Activated CD8-positive, alpha-beta memory T cell treated with anti-CD3 and anti-CD28 coated beads, Interleukin-2, amount 50 U/mL, for 4 hours (primary cell): ENCODE measurements at regions not wholly inside any gene's neighbourhood (a gene's known extent, or its start where the extent isn't known, plus 50 kb on each side); places are given as distances from the start of the nearest gene placed in this dataset.
"Not testable (repeated sequence)": the region's sequence is repeated elsewhere in the genome, so short reads cannot be mapped to it uniquely, and the experiment has no call there.

ENCODE experiments used
- DNase-seq: peaks from one replicate; pipeline ENCODE4 v3.0.0-alpha.2; 2020

DNA sequence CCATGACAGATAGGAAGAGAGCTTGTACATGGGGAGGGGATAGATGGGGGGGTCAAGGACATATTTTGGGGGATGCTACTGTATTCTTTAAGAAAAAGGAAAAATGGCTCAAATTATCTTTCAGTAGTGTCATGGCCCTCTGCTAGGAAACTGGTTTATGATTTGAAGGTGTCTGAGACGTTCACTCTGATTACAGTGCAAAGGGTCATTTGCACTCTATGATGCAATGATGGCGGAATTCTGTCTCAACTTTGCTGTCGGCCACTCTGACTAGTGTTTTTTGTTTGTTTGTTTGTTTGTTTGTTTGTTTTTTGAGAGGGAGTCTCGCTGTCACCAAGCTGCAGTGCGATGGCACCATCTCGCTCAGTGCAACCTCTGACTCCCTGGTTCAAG lies 180.0 kb downstream of the SOX4 start:
- no peak for DNase-seq

DNA sequence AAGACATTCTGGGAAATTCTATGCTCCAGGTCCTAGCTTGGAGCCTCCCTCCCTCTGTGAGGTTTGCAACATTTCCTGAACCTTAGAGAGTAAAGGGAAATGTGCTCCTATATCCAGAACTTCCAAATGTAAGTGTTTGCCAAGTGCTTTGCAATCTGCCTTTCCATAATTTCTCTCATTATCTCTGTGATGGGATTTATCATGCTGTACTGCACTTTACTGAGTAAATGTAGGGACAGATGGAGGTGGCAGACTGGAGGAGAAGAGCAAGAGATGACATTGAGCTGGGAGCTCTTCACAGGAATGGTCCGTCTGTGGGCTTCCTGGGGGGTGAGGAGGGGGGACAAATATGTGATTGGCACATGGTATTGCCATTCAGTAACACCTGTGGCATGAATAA lies 184.3 kb downstream of the SOX4 start:
- DNase-seq, result no peak

DNA sequence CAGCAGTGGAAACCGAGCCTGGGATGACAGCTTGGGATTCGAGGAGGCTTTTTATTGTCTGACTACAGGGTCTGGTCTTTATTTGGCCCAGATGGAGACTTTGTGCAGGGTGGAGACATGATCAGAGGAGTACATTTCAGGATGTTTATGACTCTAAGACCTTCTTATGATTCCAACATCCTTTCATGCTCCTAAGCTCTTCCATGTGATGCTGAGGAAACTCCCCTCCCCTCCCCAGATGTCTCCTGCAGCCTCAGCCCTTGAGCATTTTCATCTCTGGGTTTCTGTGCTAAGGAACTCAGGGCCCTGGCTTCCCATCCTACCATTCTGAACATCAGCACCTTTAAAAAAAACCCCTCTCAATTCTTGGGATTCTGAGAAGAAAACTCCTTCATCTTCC lies 186.6 kb downstream of the SOX4 start:
- no peak for DNase-seq

DNA sequence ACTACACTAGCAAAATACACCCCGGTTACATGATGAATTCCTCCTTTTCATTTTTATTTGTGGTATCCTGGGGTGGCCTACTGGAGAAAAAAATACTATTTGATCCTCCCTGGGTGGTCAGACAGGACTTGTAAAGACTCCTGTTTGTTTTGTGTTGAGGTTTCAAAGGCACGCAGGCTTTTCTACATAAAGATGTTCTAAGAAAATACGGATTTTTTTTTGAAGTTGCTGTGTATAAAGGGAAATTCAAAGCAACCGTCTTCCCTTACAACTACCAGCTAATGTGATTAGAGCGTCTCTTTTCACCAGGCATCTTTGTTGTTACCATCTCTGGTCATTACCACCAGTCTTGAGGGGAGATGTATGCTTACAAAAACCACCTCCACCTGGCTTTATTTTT lies 187.1 kb downstream of the SOX4 start:
- DNase-seq, result no peak

DNA sequence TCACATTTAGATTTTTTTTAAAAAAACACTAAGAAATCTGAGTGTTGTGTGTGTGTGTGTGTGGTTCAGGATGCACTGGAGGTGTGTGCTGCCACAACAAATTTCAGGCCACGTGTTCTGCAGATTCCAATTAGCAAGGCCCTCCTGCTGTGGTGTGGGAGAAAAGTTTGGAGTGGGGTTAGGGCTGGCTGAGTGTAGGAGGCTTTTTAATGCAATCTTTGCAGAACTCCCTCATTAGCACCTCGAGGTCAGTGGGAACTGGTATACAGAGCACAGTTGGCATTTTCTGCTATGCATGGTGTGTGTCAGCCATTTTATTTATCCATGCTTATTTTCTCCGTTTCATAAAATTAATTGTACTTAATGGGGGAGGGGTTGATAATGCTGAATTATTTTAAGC lies 187.6 kb downstream of the SOX4 start:
- DNase-seq, result no peak

DNA sequence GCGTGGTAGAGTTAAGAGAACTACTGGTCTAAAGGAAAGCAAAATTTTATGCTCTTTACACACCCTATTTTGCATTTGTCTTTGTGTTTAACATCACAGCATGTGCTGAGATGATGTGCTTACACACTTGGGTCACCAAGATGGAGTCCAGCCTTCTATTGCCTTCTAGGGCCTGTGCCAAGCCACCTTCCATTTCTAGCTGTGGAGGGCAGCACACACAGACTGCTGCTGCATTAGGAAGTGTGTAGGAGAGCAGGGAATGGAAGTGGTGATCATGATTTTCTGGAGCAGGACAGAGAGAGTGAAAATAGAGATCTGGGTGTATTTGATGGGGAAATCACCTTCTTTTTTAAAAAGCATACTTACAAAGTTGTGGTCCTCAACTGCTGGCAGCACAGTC lies 191.6 kb downstream of the SOX4 start:
- DNase-seq, result no peak

DNA sequence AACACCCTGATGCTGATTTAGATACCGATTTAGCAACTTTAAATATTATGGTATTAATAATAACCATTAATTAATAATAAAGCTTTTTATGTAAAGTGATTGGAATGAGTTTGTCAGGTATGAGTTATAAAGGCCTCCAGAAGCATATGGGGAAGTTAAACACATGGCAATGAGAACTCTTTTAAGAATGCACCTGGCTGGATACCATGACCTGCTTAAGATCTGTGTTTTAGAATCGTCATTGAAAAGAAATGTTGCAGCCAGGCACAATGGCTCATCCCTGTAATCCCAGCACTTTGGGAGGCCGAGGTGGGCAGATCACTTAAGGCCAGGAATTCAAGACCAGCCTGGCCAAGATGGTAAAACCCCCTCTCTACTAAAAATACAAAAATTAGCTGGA lies 197.5 kb downstream of the SOX4 start:
- DNase-seq, result no peak

DNA sequence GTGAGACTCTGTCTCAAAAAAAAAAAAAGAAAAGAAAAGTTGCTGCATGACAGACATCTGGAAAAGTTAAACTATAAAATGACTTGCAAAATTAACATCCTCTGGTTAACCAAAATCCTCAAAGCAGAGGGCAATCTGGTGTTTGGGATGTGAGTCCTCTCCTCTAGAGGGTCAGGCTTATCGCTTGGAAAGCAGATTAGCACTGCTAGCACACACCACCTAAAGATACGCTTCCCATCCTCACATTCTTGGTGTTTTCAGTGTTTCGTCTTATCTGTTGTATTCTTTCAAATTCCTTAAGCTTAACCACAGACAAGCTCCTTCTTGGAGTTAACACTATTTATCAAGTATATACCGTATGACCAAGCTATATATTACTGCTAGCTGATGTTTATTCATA lies 198.0 kb downstream of the SOX4 start:
- DNase-seq, result no peak

DNA sequence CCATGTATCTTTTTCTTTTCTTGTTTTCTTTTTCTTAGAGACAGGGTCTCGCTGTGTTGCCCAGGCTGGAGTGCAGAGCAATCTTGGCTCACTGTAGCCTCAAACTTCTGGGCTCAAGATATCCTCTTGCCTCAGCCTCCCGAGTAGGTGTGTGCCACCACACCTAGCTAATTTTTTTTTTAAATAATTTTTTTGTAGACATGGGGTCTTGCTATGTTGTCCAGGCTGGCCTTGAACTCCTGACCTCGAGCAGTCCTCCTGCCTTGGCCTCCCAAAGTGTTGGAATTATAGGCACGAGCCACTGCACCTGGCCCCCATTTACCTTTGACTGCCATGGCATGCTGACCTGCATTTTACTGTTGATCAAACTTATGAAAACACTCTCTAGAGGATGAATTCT lies 198.6 kb downstream of the SOX4 start:
- no peak for DNase-seq

DNA sequence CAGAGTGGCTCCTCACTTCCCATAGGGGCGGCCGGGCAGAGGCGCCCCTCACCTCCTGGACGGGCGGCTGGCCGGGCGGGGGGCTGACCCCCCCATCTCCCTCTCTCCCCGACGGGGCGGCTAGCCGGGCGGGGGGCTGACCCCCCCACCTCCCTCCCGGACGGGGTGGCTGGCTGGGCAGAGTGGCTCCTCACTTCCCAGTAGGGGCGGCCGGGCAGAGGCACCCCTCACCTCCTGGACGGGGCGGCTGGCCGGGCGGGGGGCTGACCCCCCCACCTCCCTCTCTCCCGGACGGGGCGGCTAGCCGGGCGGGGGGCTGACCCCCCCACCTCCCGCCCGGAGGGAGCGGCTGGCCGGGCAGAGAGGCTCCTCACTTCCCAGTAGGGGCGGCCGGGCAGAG lies 203.4 kb downstream of the SOX4 start:
- DNase-seq, result not testable (repeated sequence)

DNA sequence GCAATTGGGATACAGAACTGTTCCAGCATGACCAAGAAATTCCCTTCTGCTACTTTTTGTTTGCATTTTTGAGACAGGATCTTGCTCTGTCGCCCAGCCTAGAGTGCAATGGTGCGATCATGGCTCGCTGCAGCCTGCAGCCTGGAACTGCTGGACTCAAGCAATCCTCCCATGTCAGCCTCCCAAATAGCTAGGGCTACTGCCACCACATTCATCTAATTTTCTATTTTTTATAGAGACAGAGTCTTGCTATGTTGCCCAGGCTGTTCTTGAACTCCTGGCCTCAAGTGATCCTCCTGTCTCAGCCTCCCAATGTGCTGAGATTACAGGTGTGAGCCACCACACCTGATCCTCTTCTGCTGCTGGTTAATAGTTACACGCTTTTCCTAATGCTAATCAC lies 204.9 kb downstream of the SOX4 start:
- DNase-seq, result no peak

DNA sequence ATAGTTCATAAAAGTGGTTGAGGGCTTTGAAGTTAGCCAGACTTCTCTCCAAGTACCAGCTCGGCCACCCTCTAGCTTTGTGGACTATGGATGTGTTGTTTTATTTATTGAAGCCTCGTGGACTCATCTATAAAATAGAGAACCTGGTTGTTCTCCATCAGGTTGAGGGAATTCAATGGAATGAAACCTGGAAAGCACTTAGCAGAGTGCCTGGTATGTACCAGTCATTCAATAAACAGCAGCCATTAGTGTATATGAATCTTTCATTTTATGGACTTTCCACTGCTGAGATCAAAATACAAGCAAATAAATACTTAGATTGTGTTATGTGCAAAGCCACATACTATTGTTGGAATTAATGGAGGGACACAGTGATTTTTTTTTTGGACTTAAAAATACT lies 206.8 kb downstream of the SOX4 start:
- no peak for DNase-seq

DNA sequence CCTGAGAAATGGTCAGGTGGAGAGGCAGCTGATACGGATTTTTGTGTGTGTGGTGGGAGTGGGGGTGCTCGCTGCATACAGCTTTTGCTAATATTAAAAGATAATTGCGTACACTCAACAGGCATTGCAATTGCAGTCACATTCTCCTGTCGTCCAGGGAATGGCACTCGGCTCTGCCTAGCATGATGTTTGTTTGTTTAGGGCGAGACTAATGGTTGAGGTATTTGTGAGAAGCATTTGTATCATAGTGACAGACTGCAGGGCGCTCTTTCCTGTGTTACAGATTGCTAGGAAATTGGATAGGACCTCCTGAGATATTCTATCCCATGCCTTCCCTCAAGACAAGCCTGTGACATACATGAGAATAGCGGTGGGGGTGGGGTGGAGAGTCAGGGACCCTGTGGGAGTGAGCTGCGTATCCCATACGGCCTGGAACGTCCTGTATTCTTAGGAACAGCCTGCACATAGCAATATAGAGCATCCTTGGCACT lies 207.4 kb downstream of the SOX4 start:
- DNase-seq, result no peak

DNA sequence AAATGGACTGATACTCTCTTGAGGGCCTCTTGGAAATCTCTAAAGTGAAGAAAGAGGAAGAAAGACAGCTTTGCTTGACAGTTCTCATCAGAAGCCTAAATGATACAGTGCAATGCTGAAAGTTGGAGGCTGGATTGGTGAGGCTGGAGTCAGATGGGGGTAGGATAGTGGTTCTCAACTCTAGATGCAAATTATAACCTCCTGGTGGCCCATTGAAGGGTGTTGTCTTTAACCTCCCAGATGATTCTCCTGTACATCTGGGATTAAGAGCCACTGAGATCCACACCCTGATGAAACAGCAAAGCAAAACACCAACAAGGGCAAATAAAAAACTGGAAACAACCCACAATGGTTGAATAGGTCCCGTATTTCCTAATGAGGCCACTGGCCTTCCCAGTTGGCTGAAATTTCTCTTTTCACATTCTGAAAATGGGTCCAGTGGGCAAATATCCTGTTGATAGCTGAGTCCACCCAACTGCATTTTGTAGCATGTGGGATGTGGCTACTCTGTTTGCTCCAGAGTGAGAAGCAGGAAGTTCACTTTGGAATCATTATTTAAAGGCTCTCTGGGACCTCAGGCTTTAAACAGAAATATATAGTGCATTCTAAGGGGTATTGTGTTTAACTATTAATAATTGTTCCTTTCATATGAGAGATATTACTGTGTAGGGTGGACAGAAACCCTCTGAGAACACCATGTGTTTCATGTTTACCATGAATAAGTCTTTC lies 208.1 kb downstream of the SOX4 start:
- no peak for DNase-seq

DNA sequence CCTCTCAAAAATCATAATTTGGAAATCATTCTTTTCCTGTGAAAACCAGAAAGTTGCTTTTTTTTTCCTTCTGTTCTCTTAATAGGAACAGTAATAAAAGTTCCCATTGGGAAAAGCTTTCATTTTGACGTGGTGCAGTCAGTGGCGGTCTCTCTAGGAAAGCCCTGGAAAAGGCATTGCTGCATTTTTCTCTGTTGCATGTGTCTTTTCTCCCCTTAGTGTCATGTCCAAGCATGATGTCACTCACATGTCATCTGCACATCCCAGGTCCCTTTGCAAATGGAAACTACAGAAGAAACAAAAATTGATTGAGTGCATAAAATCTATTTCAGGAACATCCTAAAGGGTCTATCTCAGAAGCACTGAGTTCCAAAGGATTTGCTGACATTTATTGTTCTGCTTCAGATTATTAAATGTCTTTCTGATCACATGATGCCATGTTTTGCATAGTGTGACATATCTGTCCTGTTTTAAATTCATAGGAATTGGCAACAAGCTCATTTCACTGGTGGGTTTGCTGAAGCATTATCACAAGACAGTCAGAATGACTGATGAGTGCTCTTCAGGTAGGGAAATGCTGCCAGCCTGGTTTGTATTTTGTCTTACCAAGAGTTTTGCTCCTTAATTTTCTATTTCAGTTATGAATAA lies 208.7 kb downstream of the SOX4 start:
- no peak for DNase-seq

DNA sequence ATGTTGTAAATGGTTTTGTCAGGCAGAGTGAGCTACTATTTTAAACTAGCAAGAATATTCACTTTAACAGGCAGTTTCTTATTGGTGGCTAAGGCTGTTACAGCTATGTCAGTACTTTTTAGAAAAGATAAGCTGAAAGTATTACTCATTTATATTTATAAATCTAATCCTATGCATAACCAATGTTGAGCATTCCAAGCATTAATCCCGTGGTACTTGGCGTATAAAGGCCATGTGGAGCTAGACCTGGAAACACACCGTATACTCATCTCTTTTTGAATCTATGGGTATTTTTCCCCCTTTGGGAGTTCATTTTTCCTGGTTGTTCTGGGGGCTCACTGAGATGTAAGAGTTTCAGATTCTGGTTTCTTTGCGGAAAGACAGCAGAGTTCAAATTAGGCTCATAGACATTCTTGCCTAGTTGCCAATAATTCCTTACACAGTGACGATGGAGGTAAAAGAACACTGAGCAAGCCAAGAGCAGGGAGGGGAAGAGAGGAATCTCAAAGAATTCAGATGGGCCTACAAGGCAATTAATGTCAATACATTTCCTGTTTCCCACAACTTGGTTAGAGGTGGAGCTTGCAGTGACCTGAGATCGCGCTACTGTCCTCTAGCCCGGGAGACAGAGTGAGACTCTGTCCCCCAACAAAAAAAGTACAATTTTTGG lies 211.5 kb downstream of the SOX4 start:
- DNase-seq, result no peak

DNA sequence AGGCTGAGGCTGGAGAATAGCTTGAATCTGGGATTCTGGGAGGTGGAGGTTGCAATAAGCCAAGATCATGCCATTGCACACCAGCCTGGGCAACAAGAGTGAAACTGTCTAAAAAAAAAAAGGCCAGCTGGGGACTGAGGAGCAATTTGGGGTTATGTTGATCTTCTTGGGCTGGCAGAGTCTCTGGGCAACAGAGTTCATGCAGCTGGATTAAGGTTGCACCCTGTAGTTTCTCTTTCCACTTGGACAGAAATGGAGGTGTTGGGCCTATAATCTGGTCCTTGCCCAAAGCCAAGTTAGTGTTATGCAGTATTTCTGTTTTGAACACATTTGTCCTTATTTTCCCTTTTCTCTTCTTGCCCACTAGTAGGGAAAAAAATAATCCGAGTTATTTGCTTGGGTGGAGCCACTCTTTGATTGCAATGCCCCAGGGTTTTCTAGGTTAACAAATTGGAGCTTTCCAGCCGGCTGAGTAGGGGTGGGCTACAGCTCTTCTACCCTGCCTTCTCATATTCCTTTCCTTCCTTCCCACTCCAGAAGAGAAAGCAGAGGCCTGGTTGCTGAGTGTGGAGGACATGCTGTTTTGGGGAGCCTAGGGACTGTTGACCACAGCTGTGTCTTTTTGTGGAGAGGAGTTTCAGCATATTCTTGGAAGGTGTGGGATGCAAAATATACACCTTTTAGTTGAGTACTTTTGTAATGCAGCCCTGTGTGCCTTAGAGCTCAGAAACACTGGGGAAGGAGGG lies 213.9 kb downstream of the SOX4 start:
- DNase-seq, result no peak

DNA sequence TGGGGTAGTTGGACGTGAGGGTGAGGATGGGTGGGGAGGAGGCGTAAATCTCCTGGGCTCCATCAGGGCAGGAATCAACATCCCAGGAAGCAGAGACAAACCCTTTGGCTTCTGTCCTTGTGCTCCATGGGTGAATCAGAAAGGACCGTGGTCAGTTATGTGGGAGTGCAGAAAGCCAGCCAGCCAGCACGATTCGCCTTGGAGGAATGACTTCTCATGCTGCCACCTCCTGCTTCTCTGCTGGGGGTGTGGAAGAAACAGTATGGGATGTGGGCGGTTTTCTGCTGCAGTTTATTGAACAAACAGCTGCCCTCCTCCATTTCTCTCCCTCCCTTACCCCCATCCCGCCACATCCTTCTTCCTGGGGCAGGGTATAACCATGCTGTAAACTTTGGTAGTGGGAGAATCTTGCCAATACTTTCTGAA lies 214.5 kb downstream of the SOX4 start:
- no peak for DNase-seq

DNA sequence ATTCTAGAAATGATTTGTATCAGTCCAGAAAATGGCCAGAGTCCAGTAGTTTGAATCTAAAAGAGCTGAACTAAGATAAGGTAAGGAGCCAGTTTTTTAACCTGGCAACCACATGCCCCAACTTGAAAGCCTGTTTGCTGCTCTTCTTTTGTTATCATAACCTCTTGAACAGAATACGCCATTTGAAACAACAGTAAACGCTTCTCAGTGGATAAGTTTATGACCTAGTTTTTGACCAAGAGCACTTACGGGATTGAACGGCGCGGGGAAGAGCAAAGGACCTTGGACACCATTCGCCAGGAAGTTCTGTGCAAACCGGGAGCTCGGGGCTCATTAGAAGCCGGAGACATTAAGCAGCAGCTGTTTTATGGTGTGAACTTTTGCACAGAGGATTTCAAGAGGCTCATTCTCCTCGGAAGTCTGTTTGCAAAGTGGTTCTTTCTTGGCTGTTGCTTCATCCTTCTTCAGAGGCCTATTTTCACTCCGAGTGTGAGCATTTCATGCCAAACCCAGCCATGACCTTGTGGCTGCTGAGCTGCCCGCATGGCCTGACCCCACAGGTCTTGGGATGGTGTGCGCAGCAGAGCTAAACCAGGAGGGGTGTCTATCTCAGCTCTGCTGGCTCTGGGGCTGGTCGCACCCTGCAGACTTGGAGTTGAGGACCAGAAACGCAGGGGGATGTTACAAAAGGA lies 215.1 kb downstream of the SOX4 start:
- DNase-seq, result no peak

DNA sequence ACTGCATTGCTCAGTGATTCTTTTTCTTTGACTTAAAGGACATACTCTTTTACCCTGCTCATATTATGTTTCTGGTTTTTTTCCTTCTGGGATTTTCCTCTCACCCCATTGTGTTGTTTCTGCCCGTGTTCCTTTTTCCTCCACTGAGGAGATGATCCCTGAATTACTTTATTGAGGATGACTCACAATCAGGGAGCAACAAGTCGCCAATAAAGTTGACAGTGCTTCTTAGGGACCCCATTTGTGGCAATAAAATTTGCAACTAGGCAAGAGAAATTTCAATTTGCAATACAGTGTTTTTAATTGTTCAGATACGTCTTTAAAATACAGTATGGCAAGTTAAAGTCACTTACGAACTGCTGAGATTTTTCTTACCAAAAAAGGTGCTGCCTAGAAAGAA lies 217.9 kb downstream of the SOX4 start:
- no peak for DNase-seq

DNA sequence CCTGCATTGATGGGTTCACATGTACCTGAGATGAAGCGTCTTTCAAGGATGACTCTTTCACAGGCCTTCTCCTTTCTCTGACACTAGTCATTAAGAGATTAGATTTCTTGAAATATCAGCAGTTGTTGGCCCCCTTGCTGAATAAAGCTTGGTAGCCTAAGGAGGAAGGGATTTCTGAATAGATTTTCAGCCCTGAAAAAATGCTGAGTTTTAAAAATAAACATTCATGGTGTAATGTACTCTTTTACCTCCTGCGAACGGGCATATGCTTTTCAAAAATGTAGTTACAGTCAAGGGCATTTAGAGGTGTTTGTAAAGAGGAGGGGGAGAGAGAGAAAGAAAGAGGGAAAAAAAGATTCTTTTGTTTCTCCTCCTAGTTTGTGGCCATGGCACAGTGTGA lies 222.7 kb downstream of the SOX4 start:
- DNase-seq, result no peak

DNA sequence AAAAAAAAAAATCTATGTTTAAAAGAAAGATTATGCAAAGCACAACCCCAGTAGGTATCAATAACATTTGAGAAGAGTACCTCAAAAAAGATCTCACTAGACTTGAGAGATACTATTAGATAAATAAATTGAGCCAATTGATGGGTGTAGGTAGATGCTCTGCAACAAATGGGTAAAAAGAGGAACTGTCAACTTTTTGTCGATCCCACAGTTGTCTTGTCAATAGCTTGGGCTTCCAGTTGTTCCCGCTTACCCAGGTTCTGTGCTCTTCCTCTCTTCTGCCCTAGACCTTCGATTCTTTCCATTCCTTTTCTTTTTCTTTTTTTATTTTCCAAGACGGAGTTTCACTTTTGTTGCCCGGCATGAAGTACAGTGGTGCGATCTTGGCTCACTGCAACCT lies 226.9 kb downstream of the SOX4 start:
- no peak for DNase-seq

DNA sequence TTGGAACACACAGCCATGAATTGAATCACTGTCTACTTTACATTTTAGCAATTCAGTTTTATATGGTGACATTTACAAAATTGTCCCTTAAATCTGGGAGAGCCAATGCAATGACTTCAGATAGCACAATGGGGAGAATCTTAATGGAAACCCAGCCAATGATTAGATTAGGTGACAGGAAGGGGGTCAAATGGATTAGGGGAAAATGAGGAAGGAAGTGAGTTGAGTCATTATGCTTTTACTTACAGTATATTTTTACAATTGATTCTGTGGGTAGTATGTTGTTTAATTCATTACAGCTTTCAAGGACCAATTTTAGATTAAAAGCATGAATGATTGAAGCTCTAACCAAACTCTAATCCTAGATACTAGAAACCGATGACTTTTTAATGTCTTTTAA lies 229.8 kb downstream of the SOX4 start:
- no peak for DNase-seq
